ENCODE measurements at regions not wholly inside any gene's neighbourhood (a gene's known extent, or its start where the extent isn't known, plus 50 kb on each side); places are given as distances from the start of the nearest gene placed in this dataset.

DNA sequence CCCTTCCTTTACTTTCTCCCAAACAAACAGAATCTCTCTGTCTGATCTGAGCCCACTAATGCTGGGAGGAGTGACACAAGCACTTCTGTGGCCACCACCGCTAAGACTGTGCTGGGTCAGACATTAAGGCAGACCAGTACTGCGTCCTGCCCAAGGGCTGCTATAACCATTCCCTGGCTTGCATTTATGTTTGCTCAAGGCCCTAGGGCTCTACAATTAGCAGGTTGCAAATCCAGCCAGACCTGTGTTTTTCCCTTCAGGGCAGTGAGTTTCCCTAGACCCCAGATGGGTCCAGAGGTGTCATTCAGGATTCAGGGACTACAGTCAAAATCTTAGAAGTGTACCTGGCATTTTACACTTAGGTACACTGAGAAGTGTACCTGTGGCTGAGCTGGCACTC, 89.7 kb downstream of the SPANXN4 start:
- TF ChIP-seq KLF1 (tag by site-specific recombination; IDR thresholded peaks at IDR 0.05) (no peak), ZNF776 (tag by site-specific recombination; IDR thresholded peaks at IDR 0.05; ENCODE audit: borderline replicate concordance) (no peak)
- TF ChIP-seq, protein P1, sequence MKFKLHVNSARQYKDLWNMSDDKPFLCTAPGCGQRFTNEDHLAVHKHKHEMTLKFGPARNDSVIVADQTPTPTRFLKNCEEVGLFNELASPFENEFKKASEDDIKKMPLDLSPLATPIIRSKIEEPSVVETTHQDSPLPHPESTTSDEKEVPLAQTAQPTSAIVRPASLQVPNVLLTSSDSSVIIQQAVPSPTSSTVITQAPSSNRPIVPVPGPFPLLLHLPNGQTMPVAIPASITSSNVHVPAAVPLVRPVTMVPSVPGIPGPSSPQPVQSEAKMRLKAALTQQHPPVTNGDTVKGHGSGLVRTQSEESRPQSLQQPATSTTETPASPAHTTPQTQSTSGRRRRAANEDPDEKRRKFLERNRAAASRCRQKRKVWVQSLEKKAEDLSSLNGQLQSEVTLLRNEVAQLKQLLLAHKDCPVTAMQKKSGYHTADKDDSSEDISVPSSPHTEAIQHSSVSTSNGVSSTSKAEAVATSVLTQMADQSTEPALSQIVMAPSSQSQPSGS (tag by site-specific recombination; IDR thresholded peaks at IDR 0.05; ENCODE audit: low read depth), result no peak
- TF ChIP-seq, protein P2, sequence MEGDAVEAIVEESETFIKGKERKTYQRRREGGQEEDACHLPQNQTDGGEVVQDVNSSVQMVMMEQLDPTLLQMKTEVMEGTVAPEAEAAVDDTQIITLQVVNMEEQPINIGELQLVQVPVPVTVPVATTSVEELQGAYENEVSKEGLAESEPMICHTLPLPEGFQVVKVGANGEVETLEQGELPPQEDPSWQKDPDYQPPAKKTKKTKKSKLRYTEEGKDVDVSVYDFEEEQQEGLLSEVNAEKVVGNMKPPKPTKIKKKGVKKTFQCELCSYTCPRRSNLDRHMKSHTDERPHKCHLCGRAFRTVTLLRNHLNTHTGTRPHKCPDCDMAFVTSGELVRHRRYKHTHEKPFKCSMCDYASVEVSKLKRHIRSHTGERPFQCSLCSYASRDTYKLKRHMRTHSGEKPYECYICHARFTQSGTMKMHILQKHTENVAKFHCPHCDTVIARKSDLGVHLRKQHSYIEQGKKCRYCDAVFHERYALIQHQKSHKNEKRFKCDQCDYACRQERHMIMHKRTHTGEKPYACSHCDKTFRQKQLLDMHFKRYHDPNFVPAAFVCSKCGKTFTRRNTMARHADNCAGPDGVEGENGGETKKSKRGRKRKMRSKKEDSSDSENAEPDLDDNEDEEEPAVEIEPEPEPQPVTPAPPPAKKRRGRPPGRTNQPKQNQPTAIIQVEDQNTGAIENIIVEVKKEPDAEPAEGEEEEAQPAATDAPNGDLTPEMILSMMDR (tag by site-specific recombination; IDR thresholded peaks at IDR 0.05), result no peak
